Vagina (tissue), 2 donors: ENCODE measurements at regions not wholly inside any gene's neighbourhood (a gene's known extent, or its start where the extent isn't known, plus 50 kb on each side); places are given as distances from the start of the nearest gene placed in this dataset.

Source experiments
- CTCF ChIP-seq, 3 experiments: fragments of 450-650 bp in 2 of 3; fragments of 200-600 bp in 1 of 3; sonication (generic) in 1 of 3; IDR thresholded peaks; one replicate each; pipeline ENCODE4 v1.5.1; 2017 to 2019; ENCODE audit warnings: antibody characterized with exemption in 3 of 3, mild to moderate bottlenecking in 2 of 3, moderate library complexity in 2 of 3
- POLR2A ChIP-seq, 2 donors: fragments of 450-650 bp; IDR thresholded peaks; one replicate each; pipeline ENCODE4 v1.6.1; 2017; ENCODE audit warnings: antibody characterized with exemption in 2 of 2, mild to moderate bottlenecking in 2 of 2, moderate library complexity in 2 of 2
- POLR2AphosphoS5 ChIP-seq, 2 donors: sonication (generic); formaldehyde crosslinking; IDR thresholded peaks; one replicate each; pipeline ENCODE4 v1.9.0; 2017; ENCODE audit warnings: antibody characterized with exemption in 2 of 2, mild to moderate bottlenecking in 2 of 2, low read depth in 1 of 2; ENCODE audit not compliant: insufficient read depth in 1 of 2

GRCh38 chr5:160935776-160936175, 83.8 kb upstream of the ATP10B start:
- TF ChIP-seq CTCF (IDR thresholded peaks at IDR 0.05) (no peak), POLR2AphosphoS5 (IDR thresholded peaks at IDR 0.05; ENCODE audit: insufficient read depth in 1 of 2, low read depth in 1 of 2) (no peak), POLR2A (IDR thresholded peaks at IDR 0.05) (no peak)
